ENCODE measurements at regions not wholly inside any gene's neighbourhood (a gene's known extent, or its start where the extent isn't known, plus 50 kb on each side); places are given as distances from the start of the nearest gene placed in this dataset.

- no peak overlapping the region for H3K4me3 ChIP-seq (ENCODE audit: low read depth, low read length)
- no peak for DNase-seq (ENCODE audit: low read depth)
- TF ChIP-seq CTCF (IDR thresholded peaks at IDR 0.05; ENCODE audit: control insufficient read depth, extremely low read depth, insufficient read depth) = no peak
Observed at GRCh38 chr2:163375472-163375871, 360.3 kb downstream of the FIGN start.

- H3K4me3 ChIP-seq (ENCODE audit: low read depth, low read length) = no peak overlapping the region
- TF ChIP-seq CTCF (IDR thresholded peaks at IDR 0.05; ENCODE audit: control insufficient read depth, extremely low read depth, insufficient read depth) = no peak
- DNase-seq (ENCODE audit: low read depth) = no peak
Observed at GRCh38 chr2:163375070-163375469, 360.7 kb downstream of the FIGN start.

- no peak for DNase-seq (ENCODE audit: low read depth)
- H3K4me3 ChIP-seq (ENCODE audit: low read depth, low read length) = no peak overlapping the region
- TF ChIP-seq CTCF (IDR thresholded peaks at IDR 0.05; ENCODE audit: control insufficient read depth, extremely low read depth, insufficient read depth) = no peak
Observed at GRCh38 chr2:163374282-163374681, 361.5 kb downstream of the FIGN start.

DNA sequence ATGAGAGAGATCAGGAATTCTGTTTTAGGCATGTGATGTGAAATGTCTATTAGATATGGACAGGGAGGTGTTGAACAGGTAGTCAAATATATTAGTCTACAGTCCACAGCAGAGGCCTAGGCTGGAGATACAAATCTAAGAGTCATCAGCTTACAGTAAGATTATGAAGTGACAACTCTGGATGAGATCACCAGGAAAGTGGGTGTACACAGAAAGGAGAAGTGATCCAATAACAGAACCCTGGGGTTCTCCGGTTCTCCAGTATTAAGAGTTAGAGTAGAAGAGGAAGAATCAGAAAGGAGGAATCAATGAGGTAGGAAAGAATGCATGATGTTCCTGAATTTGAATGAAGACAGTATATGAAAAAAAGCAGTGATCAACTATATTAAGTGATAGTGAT lies 362.3 kb downstream of the FIGN start:
- TF ChIP-seq CTCF (IDR thresholded peaks at IDR 0.05; ENCODE audit: control insufficient read depth, extremely low read depth, insufficient read depth) = no peak
- no peak overlapping the region for H3K4me3 ChIP-seq (ENCODE audit: low read depth, low read length)
- DNase-seq (ENCODE audit: low read depth) = no peak

DNA sequence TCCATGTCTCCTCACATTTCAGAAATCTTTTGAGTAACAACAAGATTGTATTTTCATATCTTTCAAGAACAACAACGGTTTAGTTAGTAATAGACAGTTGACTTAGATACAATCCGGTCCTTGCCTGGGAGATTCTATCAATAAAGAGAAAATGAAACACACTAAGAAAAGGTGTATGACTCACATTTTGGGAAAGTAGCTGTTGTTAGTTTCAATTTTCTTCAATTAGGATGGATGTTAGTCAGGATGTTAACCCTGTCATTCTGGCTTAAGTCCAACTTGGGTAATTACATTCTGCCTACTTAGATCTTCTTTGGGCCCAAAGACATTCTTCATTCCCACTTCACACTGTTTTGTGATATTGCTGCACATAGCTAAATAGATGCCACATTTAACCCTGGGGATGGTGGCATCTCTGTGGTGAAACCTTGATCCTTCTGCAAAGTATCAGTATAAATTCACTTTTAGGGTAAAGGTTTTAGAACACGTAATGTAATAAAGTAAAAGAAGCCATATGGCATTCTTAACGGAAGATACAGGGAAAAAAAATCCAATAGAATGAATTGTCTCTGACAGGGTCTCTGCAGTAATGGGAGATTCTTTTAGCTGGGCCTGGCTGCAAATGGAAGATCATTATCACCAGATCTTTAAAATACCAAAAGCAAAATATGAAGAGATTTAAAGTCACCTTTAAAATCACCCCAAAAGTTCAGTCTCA lies 365.5 kb downstream of the FIGN start:
- no peak for DNase-seq (ENCODE audit: low read depth)
- H3K4me3 ChIP-seq (ENCODE audit: low read depth, low read length) = no peak overlapping the region
- no peak for TF ChIP-seq CTCF (IDR thresholded peaks at IDR 0.05; ENCODE audit: control insufficient read depth, extremely low read depth, insufficient read depth)

DNA sequence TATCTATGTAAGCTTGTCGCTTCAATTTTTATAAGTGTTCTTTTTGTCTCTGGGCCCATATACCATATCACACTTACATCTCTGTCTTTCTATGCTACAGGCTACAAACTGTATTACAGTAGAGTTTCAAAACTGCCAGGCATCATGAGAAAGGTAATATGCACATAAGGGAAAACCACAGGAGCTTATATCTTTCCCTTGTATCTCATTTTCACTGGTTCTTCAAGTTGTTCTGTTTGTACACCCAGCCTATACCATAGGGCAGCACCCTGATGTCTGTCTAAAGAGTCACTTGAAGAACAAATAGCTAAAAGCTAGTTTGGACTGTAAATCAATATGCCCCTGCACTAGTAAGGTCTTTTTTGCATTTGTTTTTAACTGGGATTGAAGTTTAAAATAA lies 366.7 kb downstream of the FIGN start:
- no peak for TF ChIP-seq CTCF (IDR thresholded peaks at IDR 0.05; ENCODE audit: control insufficient read depth, extremely low read depth, insufficient read depth)
- peak; percentile 47 for DNase-seq (ENCODE audit: low read depth)
- no peak overlapping the region for H3K4me3 ChIP-seq (ENCODE audit: low read depth, low read length)

DNA sequence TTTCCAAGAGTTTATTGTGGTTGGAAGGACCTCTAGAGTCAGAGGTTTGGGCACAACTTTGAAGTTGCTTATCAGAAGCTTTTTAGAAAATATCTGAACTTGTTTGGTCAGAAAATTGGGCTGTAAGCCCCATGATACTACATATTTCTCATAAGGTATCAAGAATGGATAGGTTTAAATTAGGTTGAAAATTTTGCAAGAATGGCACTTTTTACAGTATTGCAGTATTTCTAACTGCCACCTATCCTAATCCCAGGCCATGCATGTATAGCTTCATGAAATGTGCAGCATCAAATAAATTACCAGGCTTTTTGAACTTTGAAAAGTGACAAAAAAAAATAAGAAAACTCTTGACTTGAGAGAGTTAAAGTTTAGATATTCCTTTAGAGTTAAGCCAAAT lies 367.2 kb downstream of the FIGN start:
- no peak overlapping the region for H3K4me3 ChIP-seq (ENCODE audit: low read depth, low read length)
- DNase-seq (ENCODE audit: low read depth) = no peak
- no peak for TF ChIP-seq CTCF (IDR thresholded peaks at IDR 0.05; ENCODE audit: control insufficient read depth, extremely low read depth, insufficient read depth)
